ENCODE measurements at regions not wholly inside any gene's neighbourhood (a gene's known extent, or its start where the extent isn't known, plus 50 kb on each side); places are given as distances from the start of the nearest gene placed in this dataset.
A peak's percentile ranks its signal among the peaks of the same experiment; 100 is the strongest.

DNA sequence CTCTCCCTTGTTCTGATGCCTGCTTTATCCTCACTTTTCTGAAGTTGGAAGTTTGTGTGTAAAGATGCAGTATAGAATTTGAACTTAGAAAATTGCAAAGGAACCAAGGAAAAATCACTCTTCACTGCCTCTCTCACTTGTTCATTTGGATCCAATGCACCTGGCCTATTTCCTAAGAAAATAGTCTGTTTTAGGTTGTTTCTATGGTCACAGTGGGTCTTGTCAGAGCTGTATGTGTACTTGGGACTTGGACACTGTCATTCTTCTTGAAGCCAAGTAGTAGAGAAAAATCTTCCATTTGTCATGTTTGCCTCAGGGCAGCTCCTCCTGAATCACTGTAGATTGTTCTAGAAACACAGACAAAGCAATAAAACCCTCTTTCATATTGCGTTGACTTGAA lies 80.3 kb upstream of the SESTD1 start:
- intact Hi-C loops (cut with micrococcal nuclease; ENCODE audit: unreplicated experiment) (no loop called here), in situ Hi-C loops (cut with HindIII; ENCODE audit: low pct_unique_long_range_greater_than_20kb, low sequenced_read_pairs) (no loop called here)
- Histone ChIP-seq H3K4me3 (ENCODE audit: low read depth in 2 of 2, low read length in 2 of 2) (no peak overlapping the region), H3K27me3 (ENCODE audit: control insufficient read depth, insufficient read depth, low read length) (no peaks in the 10 kb centered on the region), H3K9me3 (ENCODE audit: control insufficient read depth, insufficient read depth, low read depth, low read length) (no peaks in the 10 kb centered on the region), H3K4me1 (ENCODE audit: control insufficient read depth, insufficient read depth, low read length) (peaks cover 3% of the 10 kb centered on the region; the same call in 1 of the 2 replicates), H3K36me3 (ENCODE audit: control insufficient read depth, insufficient read depth, low read length) (no peaks in the 10 kb centered on the region), H3K27ac (ENCODE audit: low read length) (no peak overlapping the region; the same call in 1 of the 2 replicates)
- CTCF ChIA-PET = no interaction called here
- TF ChIP-seq, protein P1, sequence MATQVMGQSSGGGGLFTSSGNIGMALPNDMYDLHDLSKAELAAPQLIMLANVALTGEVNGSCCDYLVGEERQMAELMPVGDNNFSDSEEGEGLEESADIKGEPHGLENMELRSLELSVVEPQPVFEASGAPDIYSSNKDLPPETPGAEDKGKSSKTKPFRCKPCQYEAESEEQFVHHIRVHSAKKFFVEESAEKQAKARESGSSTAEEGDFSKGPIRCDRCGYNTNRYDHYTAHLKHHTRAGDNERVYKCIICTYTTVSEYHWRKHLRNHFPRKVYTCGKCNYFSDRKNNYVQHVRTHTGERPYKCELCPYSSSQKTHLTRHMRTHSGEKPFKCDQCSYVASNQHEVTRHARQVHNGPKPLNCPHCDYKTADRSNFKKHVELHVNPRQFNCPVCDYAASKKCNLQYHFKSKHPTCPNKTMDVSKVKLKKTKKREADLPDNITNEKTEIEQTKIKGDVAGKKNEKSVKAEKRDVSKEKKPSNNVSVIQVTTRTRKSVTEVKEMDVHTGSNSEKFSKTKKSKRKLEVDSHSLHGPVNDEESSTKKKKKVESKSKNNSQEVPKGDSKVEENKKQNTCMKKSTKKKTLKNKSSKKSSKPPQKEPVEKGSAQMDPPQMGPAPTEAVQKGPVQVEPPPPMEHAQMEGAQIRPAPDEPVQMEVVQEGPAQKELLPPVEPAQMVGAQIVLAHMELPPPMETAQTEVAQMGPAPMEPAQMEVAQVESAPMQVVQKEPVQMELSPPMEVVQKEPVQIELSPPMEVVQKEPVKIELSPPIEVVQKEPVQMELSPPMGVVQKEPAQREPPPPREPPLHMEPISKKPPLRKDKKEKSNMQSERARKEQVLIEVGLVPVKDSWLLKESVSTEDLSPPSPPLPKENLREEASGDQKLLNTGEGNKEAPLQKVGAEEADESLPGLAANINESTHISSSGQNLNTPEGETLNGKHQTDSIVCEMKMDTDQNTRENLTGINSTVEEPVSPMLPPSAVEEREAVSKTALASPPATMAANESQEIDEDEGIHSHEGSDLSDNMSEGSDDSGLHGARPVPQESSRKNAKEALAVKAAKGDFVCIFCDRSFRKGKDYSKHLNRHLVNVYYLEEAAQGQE (IDR thresholded peaks at IDR 0.05; ENCODE audit: insufficient read depth in 1 of 2, low read depth in 2 of 2, low read length in 1 of 2) = no peak
- DNase-seq (ENCODE audit: low read depth, low spot score) (no peak), ATAC-seq (no peak)
- POLR2A ChIA-PET = no interaction called here
- no TSS peak for BruUV-seq (replicated peaks)

DNA sequence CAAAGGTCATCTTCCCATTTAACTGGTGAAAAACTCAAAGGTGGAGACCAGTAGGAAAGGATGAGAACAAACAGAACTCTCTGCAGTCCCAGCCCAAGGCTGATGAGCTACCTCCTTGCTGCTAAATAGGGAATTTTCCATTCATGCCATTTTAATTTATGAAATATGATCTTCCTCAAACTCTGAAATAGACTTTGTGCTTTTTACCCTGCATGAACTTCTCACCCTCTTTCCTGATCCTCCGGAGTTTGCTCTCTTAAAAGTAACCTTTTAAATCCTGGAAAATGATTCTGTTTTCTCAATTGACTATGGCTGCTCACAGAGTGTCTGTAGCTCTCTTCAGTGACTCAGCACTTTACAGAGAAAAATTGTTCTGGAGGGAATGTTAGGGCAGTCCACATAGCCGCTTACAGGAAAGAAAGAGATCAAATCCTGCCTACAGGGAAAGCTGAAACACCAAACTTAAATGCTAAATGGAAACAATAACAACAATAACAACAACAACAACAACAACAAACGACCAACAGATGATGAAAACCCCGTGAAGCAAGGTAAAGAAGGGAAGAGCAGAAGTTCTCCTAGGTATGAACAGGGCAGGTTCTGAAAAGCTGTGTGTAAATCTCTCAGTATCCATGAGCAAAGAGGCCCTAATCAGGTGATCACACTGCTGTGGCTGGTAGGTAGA lies 79.8 kb upstream of the SESTD1 start:
- no peaks in the 10 kb centered on the region for H3K27me3 ChIP-seq (ENCODE audit: control insufficient read depth, insufficient read depth, low read length)
- peak overlapping the region; percentile 14 for H3K27ac ChIP-seq (ENCODE audit: low read length)
- in situ Hi-C loops (cut with HindIII; ENCODE audit: low pct_unique_long_range_greater_than_20kb, low sequenced_read_pairs) (no loop called here), intact Hi-C loops (cut with micrococcal nuclease; ENCODE audit: unreplicated experiment) (no loop called here)
- ATAC-seq (no peak), DNase-seq (ENCODE audit: low read depth, low spot score) (no peak)
- no peaks in the 10 kb centered on the region for H3K36me3 ChIP-seq (ENCODE audit: control insufficient read depth, insufficient read depth, low read length)
- ChIA-PET POLR2A (interaction anchor here (0.6 kb wide), 1 partner anchor 404 kb away, joined by 4 read pairs; no protein-coding TSS in a partner anchor), CTCF (no interaction called here)
- no peak overlapping the region for H3K4me3 ChIP-seq (ENCODE audit: low read depth in 2 of 2, low read length in 2 of 2)
- no peaks in the 10 kb centered on the region for H3K9me3 ChIP-seq (ENCODE audit: control insufficient read depth, insufficient read depth, low read depth, low read length)
- TF ChIP-seq SIN3A (IDR thresholded peaks at IDR 0.05; ENCODE audit: borderline replicate concordance, insufficient read depth, low read depth, low read length) (no peak), POLR2AphosphoS5 (IDR thresholded peaks at IDR 0.05; ENCODE audit: low read depth, low read length) (no peak), TCF7L2 (IDR thresholded peaks at IDR 0.05; ENCODE audit: low read depth, low read length) (no peak)
- TF ChIP-seq, protein P1 (IDR thresholded peaks at IDR 0.05; ENCODE audit: insufficient read depth in 1 of 2, low read depth in 2 of 2, low read length in 1 of 2) = no peak
- TF ChIP-seq, protein P2, sequence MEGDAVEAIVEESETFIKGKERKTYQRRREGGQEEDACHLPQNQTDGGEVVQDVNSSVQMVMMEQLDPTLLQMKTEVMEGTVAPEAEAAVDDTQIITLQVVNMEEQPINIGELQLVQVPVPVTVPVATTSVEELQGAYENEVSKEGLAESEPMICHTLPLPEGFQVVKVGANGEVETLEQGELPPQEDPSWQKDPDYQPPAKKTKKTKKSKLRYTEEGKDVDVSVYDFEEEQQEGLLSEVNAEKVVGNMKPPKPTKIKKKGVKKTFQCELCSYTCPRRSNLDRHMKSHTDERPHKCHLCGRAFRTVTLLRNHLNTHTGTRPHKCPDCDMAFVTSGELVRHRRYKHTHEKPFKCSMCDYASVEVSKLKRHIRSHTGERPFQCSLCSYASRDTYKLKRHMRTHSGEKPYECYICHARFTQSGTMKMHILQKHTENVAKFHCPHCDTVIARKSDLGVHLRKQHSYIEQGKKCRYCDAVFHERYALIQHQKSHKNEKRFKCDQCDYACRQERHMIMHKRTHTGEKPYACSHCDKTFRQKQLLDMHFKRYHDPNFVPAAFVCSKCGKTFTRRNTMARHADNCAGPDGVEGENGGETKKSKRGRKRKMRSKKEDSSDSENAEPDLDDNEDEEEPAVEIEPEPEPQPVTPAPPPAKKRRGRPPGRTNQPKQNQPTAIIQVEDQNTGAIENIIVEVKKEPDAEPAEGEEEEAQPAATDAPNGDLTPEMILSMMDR (IDR thresholded peaks at IDR 0.05) = no peak
- no TSS peak for BruUV-seq (replicated peaks)
- peaks cover 3% of the 10 kb centered on the region; the same call in 1 of the 2 replicates for H3K4me1 ChIP-seq (ENCODE audit: control insufficient read depth, insufficient read depth, low read length)

Data from Panc1 (cell line).